Ishikawa (cell line): ENCODE measurements at regions not wholly inside any gene's neighbourhood (a gene's known extent, or its start where the extent isn't known, plus 50 kb on each side); places are given as distances from the start of the nearest gene placed in this dataset.

Experiments used
- CEBPB ChIP-seq: IDR thresholded peaks from 2 replicates; pipeline ENCODE4 v1.6.1; 2012
- CREB1 ChIP-seq: IDR thresholded peaks from 2 replicates; pipeline ENCODE4 v1.6.1; 2012; ENCODE audit warnings: low read depth
- EGR1 ChIP-seq: IDR thresholded peaks from 2 replicates; pipeline ENCODE4 v1.6.1; 2012
- EP300 ChIP-seq: IDR thresholded peaks from 2 replicates; pipeline ENCODE4 v1.6.1; 2012; ENCODE audit warnings: borderline replicate concordance
- FOXM1 ChIP-seq: IDR thresholded peaks from 2 replicates; pipeline ENCODE4 v1.6.1; 2012; ENCODE audit warnings: low read depth, borderline replicate concordance
- MAX ChIP-seq: IDR thresholded peaks from 2 replicates; pipeline ENCODE4 v1.6.1; 2012
- NFIC ChIP-seq: IDR thresholded peaks from 2 replicates; pipeline ENCODE4 v1.6.1; 2012
- RAD21 ChIP-seq: IDR thresholded peaks from 2 replicates; pipeline ENCODE4 v1.6.1; 2012; ENCODE audit warnings: low read depth
- REST ChIP-seq: IDR thresholded peaks from 2 replicates; pipeline ENCODE4 v1.6.1; 2012; ENCODE audit warnings: low read depth, mild to moderate bottlenecking
- TAF1 ChIP-seq: IDR thresholded peaks from 2 replicates; pipeline ENCODE4 v1.6.1; 2012; ENCODE audit warnings: low read depth, mild to moderate bottlenecking
- TCF12 ChIP-seq: IDR thresholded peaks from 2 replicates; pipeline ENCODE4 v1.6.1; 2012; ENCODE audit warnings: low read depth
- TEAD4 ChIP-seq: IDR thresholded peaks from 2 replicates; pipeline ENCODE4 v1.6.1; 2012
- YY1 ChIP-seq: IDR thresholded peaks from 2 replicates; pipeline ENCODE4 v1.6.1; 2012; ENCODE audit warnings: low read depth
- ZBTB7A ChIP-seq: IDR thresholded peaks from 2 replicates; pipeline ENCODE4 v1.6.1; 2012; ENCODE audit warnings: low read depth
- TF ChIP-seq, protein P1 (sequence below): IDR thresholded peaks from 2 replicates; pipeline ENCODE4 v1.6.1; 2012

- no peak for TF ChIP-seq CEBPB
- no peak for TF ChIP-seq REST
- TF ChIP-seq EGR1 = no peak
- TF ChIP-seq TEAD4 = no peak
- no peak for TF ChIP-seq FOXM1
- no peak for TF ChIP-seq CREB1
These were observed 267.1 kb downstream of the CBLN1 start for GRCh38 chr16:49014277-49015224.

DNA sequence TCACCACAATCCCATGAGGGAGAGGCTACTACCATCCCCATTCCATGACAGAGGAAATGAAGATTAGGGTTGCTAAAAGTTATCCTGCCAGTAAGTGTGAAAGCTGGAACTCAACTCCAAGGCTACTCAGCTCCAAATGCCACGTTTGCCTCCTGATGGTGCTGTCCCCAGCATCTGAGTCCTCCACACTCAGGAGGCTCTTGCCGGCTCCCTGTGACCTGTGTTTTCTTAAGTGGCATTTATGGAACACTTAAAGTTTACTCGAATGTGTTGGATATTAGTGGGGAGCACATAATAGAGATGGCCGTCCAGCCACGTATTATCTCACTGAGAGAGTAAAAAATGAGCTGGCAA is 267.9 kb downstream of the CBLN1 start:
- TF ChIP-seq TEAD4 (no peak), EP300 (no peak), FOXM1 (no peak), CEBPB (no peak), CREB1 (no peak), EGR1 (no peak), RAD21 (no peak)

GRCh38 chr16:49012961-49013726 is 268.5 kb downstream of the CBLN1 start:
- TF ChIP-seq TCF12 = no peak

- TF ChIP-seq YY1 = no peak
- TF ChIP-seq, protein P1, sequence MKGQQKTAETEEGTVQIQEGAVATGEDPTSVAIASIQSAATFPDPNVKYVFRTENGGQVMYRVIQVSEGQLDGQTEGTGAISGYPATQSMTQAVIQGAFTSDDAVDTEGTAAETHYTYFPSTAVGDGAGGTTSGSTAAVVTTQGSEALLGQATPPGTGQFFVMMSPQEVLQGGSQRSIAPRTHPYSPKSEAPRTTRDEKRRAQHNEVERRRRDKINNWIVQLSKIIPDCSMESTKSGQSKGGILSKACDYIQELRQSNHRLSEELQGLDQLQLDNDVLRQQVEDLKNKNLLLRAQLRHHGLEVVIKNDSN = no peak
These were observed 269.7 kb downstream of the CBLN1 start for GRCh38 chr16:49011901-49012300.

- TF ChIP-seq MAX = no peak
- TF ChIP-seq EP300 = no peak
- TF ChIP-seq CREB1 = no peak
- no peak for TF ChIP-seq ZBTB7A
- TF ChIP-seq YY1 = no peak
- no peak for TF ChIP-seq TEAD4
- TF ChIP-seq CEBPB = no peak
- TF ChIP-seq TCF12 = no peak
- TF ChIP-seq RAD21 = no peak
- TF ChIP-seq FOXM1 = no peak
These were observed 270.8 kb downstream of the CBLN1 start for GRCh38 chr16:49010879-49011278.

- no peak for TF ChIP-seq TAF1
- TF ChIP-seq TCF12 = no peak
- TF ChIP-seq NFIC = no peak
- no peak for TF ChIP-seq EGR1
- no peak for TF ChIP-seq RAD21
- no peak for TF ChIP-seq CREB1
- TF ChIP-seq FOXM1 = no peak
- TF ChIP-seq MAX = no peak
- TF ChIP-seq EP300 = no peak
These were observed 271.2 kb downstream of the CBLN1 start for GRCh38 chr16:49010396-49010795.

- TF ChIP-seq RAD21 (no peak), ZBTB7A (no peak), TEAD4 (no peak), REST (no peak)
- TF ChIP-seq, protein P1 = peak; percentile 52
These were observed 272.4 kb downstream of the CBLN1 start for GRCh38 chr16:49009204-49009603.
